DOHH2 (cell line): ENCODE measurements at regions not wholly inside any gene's neighbourhood (a gene's known extent, or its start where the extent isn't known, plus 50 kb on each side); places are given as distances from the start of the nearest gene placed in this dataset.

Source experiments
- H3F3A ChIP-seq: fragments of 200-600 bp; sonication (generic), shearing (Covaris generic); 2 replicates; pipeline ENCODE4 v1.6.0; 2016; ENCODE audit warnings: antibody characterized with exemption, mild to moderate bottlenecking; ENCODE audit not compliant: control insufficient read depth, insufficient read depth
- H3K27ac ChIP-seq: fragments of 200-600 bp; sonication (generic); 2 replicates; pipeline ENCODE4 v1.5.1; 2014; ENCODE audit warnings: low read depth, mild to moderate bottlenecking, low read length, moderate library complexity
- H3K27me3 ChIP-seq: fragments of 200-600 bp; sonication (generic); 2 replicates; pipeline ENCODE4 v1.6.1; 2014; ENCODE audit warnings: mild to moderate bottlenecking, low read length, mixed read lengths; ENCODE audit not compliant: control insufficient read depth
- H3K36me3 ChIP-seq: fragments of 200-600 bp; sonication (generic); 2 replicates; pipeline ENCODE4 v1.6.1; 2014; ENCODE audit warnings: mild to moderate bottlenecking, low read length, moderate library complexity, mixed read lengths; ENCODE audit not compliant: control insufficient read depth
- H3K4me1 ChIP-seq: fragments of 200-600 bp; sonication (generic); 2 replicates; pipeline ENCODE4 v1.6.1; 2014; ENCODE audit warnings: mild to moderate bottlenecking, low read length, mixed read lengths; ENCODE audit not compliant: control insufficient read depth
- H3K4me2 ChIP-seq: fragments of 200-600 bp; sonication (generic); 2 replicates; pipeline ENCODE4 v1.6.0; 2014; ENCODE audit warnings: mild to moderate bottlenecking, low read length, moderate library complexity
- H3K4me3 ChIP-seq: fragments of 200-600 bp; sonication (generic); 2 replicates; pipeline ENCODE4 v1.5.1; 2014; ENCODE audit warnings: mild to moderate bottlenecking, low read length, mixed read lengths
- H3K79me2 ChIP-seq: fragments of 200-600 bp; sonication (generic); 2 replicates; pipeline ENCODE4 v1.6.1; 2014; ENCODE audit warnings: mild to moderate bottlenecking, low read length, mixed read lengths; ENCODE audit not compliant: control insufficient read depth
- H3K9me2 ChIP-seq: fragments of 200-600 bp; sonication (generic); replicated peaks from 2 replicates; pipeline ENCODE4 v1.6.1; 2014; ENCODE audit warnings: mild to moderate bottlenecking, low read length, mixed read lengths; ENCODE audit not compliant: control insufficient read depth
- H3K9me3 ChIP-seq: fragments of 200-600 bp; sonication (generic); 2 replicates; pipeline ENCODE4 v1.6.1; 2014; ENCODE audit warnings: antibody characterized with exemption, low read length, mixed read lengths; ENCODE audit not compliant: control insufficient read depth, insufficient read depth
- H4K20me1 ChIP-seq: fragments of 200-600 bp; sonication (generic); 2 replicates; pipeline ENCODE4 v1.6.0; 2014; ENCODE audit warnings: low read depth, mild to moderate bottlenecking, antibody characterized with exemption, low read length, moderate library complexity; ENCODE audit not compliant: control insufficient read depth, insufficient read depth
- CTCF ChIP-seq: fragments of 200-600 bp; sonication (generic); IDR thresholded peaks from one replicate; pipeline ENCODE4 v1.5.1; 2014; ENCODE audit warnings: antibody characterized with exemption, mild to moderate bottlenecking, low read depth, low read length; ENCODE audit not compliant: poor library complexity, severe bottlenecking
- EZH2phosphoT487 ChIP-seq: fragments of 200-600 bp; sonication (generic); IDR thresholded peaks from 2 replicates; pipeline ENCODE4 v1.6.1; 2017; ENCODE audit warnings: borderline replicate concordance, mild to moderate bottlenecking, antibody characterized with exemption, low read length, moderate library complexity, mixed read lengths

DNA sequence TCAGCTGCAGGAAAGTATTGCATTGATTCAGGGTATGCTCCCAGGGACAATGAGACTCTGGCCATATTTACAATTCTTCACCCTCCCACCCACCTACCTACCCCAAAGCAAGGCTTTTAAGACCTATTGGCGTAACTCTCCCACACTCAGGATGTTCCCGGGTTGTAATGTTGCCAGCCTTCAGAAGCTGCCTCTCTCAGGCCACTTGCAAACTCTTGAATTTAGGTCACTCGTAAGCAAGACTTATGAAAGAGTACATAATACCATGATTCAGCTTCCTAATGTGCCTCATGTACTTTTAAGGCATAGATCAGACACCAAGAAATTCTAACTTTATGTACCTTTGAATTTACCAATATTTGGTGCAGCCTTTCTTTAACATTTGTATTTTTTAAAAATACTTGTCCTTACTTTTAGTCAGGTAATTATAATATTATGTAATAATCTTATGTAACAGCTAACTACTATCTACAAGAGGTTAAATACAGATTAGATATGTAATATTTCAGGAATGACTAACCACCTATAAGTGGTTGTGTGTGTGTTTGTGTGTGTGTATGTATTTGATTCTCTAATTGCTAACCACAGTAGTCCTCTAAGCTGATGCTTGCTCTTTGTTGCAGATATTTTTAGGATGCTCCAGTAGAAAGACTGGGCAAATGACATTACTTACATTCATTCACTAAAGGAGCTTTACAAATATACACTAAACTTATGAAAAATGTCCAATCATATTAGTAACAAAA lies 630.5 kb upstream of the MEF2C start:
- Histone ChIP-seq H3K9me2 (no peaks in the 10 kb centered on the region), H3K9me3 (no peaks in the 10 kb centered on the region), H3K4me2 (no peak overlapping the region), H3K27ac (no peak overlapping the region), H3F3A (no peaks in the 10 kb centered on the region), H3K79me2 (no peaks in the 10 kb centered on the region), H3K4me1 (no peaks in the 10 kb centered on the region), H3K4me3 (no peak overlapping the region), H3K36me3 (no peaks in the 10 kb centered on the region), H3K27me3 (no peaks in the 10 kb centered on the region), H4K20me1 (no peaks in the 10 kb centered on the region)
- TF ChIP-seq CTCF (no peak), EZH2phosphoT487 (no peak)

DNA sequence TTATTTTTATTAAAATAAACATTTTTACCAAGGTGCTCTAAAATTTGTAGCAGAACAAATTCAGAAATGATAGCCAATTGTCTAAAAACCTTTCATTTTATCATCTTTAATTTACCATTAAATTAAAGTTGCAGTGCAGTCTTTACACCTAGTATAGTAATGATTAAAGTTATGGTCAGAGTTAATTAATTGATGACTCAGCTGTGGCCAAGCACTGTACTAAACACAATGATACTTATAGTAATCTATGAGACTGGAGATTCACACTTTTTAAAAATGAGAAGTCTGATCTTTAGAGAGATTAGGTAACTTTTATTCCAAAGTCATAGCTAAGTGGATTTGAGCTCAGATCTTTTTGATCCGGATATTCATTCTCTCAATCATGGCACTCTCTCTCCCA lies 621.1 kb upstream of the MEF2C start:
- no peak overlapping the region for H3K4me3 ChIP-seq
- H3K9me3 ChIP-seq, result no peaks in the 10 kb centered on the region
- H3K9me2 ChIP-seq, result no peaks in the 10 kb centered on the region
- no peaks in the 10 kb centered on the region for H3K36me3 ChIP-seq
- H3K27me3 ChIP-seq, result no peaks in the 10 kb centered on the region
- no peaks in the 10 kb centered on the region for H3F3A ChIP-seq
- H3K4me2 ChIP-seq, result no peak overlapping the region
- H3K79me2 ChIP-seq, result no peaks in the 10 kb centered on the region
- H3K4me1 ChIP-seq, result no peaks in the 10 kb centered on the region
- no peaks in the 10 kb centered on the region for H4K20me1 ChIP-seq
- H3K27ac ChIP-seq, result no peak overlapping the region
- TF ChIP-seq CTCF (no peak), EZH2phosphoT487 (no peak)

GRCh38 chr5:89499787-89500186 lies 616.8 kb upstream of the MEF2C start:
- Histone ChIP-seq H3K36me3 (no peaks in the 10 kb centered on the region), H3K9me2 (no peaks in the 10 kb centered on the region), H3K4me2 (no peak overlapping the region), H3K79me2 (no peaks in the 10 kb centered on the region), H3K4me3 (no peak overlapping the region), H3K27ac (no peak overlapping the region), H3K9me3 (no peaks in the 10 kb centered on the region), H3K27me3 (no peaks in the 10 kb centered on the region), H3K4me1 (no peaks in the 10 kb centered on the region), H3F3A (no peaks in the 10 kb centered on the region), H4K20me1 (no peaks in the 10 kb centered on the region)
- TF ChIP-seq EZH2phosphoT487 (no peak), CTCF (no peak)
